Upper lobe of right lung (tissue), 1 donor: ENCODE measurements at regions not wholly inside any gene's neighbourhood (a gene's known extent, or its start where the extent isn't known, plus 50 kb on each side); places are given as distances from the start of the nearest gene placed in this dataset.

Source experiments
- ATAC-seq: fragments of 200-7000 bp; cut with Tn5 transposase; one replicate; pipeline ENCODE4 v1.9.1; 2020; ENCODE audit warnings: mild to moderate bottlenecking, moderate library complexity
- DNase-seq: peaks from one replicate; pipeline ENCODE4 v3.0.0-alpha.2; 2020
- H3K27ac ChIP-seq: fragments of 200-600 bp; one replicate; pipeline ENCODE4 v1.8.0; 2022
- H3K27me3 ChIP-seq: fragments of 200-600 bp; one replicate; pipeline ENCODE4 v1.8.0; 2022; ENCODE audit warnings: mild to moderate bottlenecking
- H3K36me3 ChIP-seq: fragments of 200-600 bp; one replicate; pipeline ENCODE4 v1.8.0; 2022
- H3K4me1 ChIP-seq: fragments of 200-600 bp; one replicate; pipeline ENCODE4 v1.8.0; 2022
- H3K4me3 ChIP-seq: fragments of 200-600 bp; one replicate; pipeline ENCODE4 v1.8.0; 2022; ENCODE audit warnings: mild to moderate bottlenecking
- H3K9me3 ChIP-seq: fragments of 200-600 bp; one replicate; pipeline ENCODE4 v1.8.0; 2022
- CTCF ChIP-seq: fragments of 200-600 bp; IDR thresholded peaks from one replicate; pipeline ENCODE4 v1.8.0; 2022; ENCODE audit warnings: antibody characterized with exemption
- intact Hi-C: fragments of 100-400 bp; cut with DNase I; formaldehyde crosslinking; loops from one replicate; pipeline ENCODE4 v1.11.0; 2022
- donor health status: DM: no; HTN: yes; CAD: no; lungs with severe emphysema.

- H3K9me3 ChIP-seq, result no peaks in the 10 kb centered on the region
- TF ChIP-seq CTCF, result no peak
- no peak overlapping the region for H3K4me3 ChIP-seq
- H3K4me1 ChIP-seq, result no peaks in the 10 kb centered on the region
- H3K27me3 ChIP-seq, result no peaks in the 10 kb centered on the region
- H3K27ac ChIP-seq, result no peak overlapping the region
- H3K36me3 ChIP-seq, result no peaks in the 10 kb centered on the region
- DNase-seq (no peak), ATAC-seq (no peak)
- intact Hi-C loops, result no loop called here
These were observed 420.3 kb upstream of the CFAP20DC start for GRCh38 chr3:59469948-59470723.

DNA sequence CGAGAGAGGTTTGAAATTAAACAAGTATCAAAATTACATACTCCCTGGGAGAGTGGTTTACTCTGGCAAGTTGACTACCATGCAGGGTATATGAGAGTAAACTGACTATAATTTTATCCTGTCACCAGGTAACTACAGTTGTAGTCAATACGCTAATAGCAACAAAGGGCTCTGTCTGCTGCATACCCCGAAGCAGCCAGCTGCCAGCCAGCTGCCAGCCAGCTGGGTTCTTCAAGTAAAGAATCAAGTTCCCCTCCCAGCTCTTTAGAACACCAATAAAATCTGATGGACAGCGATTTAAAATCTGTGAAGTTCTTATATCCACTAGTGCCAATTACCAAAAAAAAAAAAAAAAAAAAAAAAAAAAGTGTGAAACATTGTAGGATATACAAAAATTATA is 417.7 kb upstream of the CFAP20DC start:
- Histone ChIP-seq H3K4me3 (no peak overlapping the region), H3K4me1 (no peaks in the 10 kb centered on the region), H3K9me3 (no peaks in the 10 kb centered on the region), H3K36me3 (no peaks in the 10 kb centered on the region), H3K27ac (no peak overlapping the region), H3K27me3 (no peaks in the 10 kb centered on the region)
- DNase-seq, result no peak
- no peak for ATAC-seq
- intact Hi-C loops, result no loop called here
- TF ChIP-seq CTCF, result no peak

- ATAC-seq, result no peak
- H3K27me3 ChIP-seq, result no peaks in the 10 kb centered on the region
- H3K36me3 ChIP-seq, result no peaks in the 10 kb centered on the region
- no peaks in the 10 kb centered on the region for H3K9me3 ChIP-seq
- TF ChIP-seq CTCF, result no peak
- H3K4me1 ChIP-seq, result no peaks in the 10 kb centered on the region
- no peak overlapping the region for H3K27ac ChIP-seq
- no peak for DNase-seq
- intact Hi-C loops, result no loop called here
- H3K4me3 ChIP-seq, result no peak overlapping the region
These were observed 414.4 kb upstream of the CFAP20DC start for GRCh38 chr3:59464187-59464586.

- Histone ChIP-seq H3K9me3 (no peaks in the 10 kb centered on the region), H3K36me3 (no peaks in the 10 kb centered on the region), H3K4me3 (no peak overlapping the region), H3K4me1 (no peaks in the 10 kb centered on the region), H3K27me3 (no peaks in the 10 kb centered on the region), H3K27ac (no peak overlapping the region)
- TF ChIP-seq CTCF, result no peak
- intact Hi-C loops, result no loop called here
- ATAC-seq (no peak), DNase-seq (no peak)
These were observed 413.4 kb upstream of the CFAP20DC start for GRCh38 chr3:59463253-59463652.

GRCh38 chr3:59460068-59460467 is 410.2 kb upstream of the CFAP20DC start:
- no peak for ATAC-seq
- intact Hi-C loops, result no loop called here
- no peak overlapping the region for H3K4me3 ChIP-seq

More at GRCh38 chr3:59460068-59460467, 410.2 kb upstream of the CFAP20DC start:
- H3K36me3 ChIP-seq, result no peaks in the 10 kb centered on the region
- no peaks in the 10 kb centered on the region for H3K27me3 ChIP-seq
- H3K4me1 ChIP-seq, result no peaks in the 10 kb centered on the region
- no peaks in the 10 kb centered on the region for H3K9me3 ChIP-seq
- no peak for DNase-seq
- H3K27ac ChIP-seq, result no peak overlapping the region
- no peak for TF ChIP-seq CTCF
